ENCODE measurements at regions not wholly inside any gene's neighbourhood (a gene's known extent, or its start where the extent isn't known, plus 50 kb on each side); places are given as distances from the start of the nearest gene placed in this dataset.

GRCh38 chr11:39177678-39178077, 2281.8 kb downstream of the LRRC4C start:
- TF ChIP-seq CTCF (IDR thresholded peaks at IDR 0.05) (no peak), POLR2AphosphoS5 (IDR thresholded peaks at IDR 0.05) (no peak), POLR2A (IDR thresholded peaks at IDR 0.05) (no peak), EP300 (IDR thresholded peaks at IDR 0.05) (no peak)

Data from stomach (tissue), 4 donors.